GM21576 (cell line): ENCODE measurements at regions not wholly inside any gene's neighbourhood (a gene's known extent, or its start where the extent isn't known, plus 50 kb on each side); places are given as distances from the start of the nearest gene placed in this dataset.
"Not testable (repeated sequence)": the region's sequence is repeated elsewhere in the genome, so short reads cannot be mapped to it uniquely, and the experiment has no call there.

ENCODE experiments used
- ATAC-seq: cut with Tn5 transposase; IDR thresholded peaks from one replicate; pipeline ENCODE4 v1.9.1; 2021; ENCODE audit warnings: mild to moderate bottlenecking, moderate library complexity; ENCODE audit not compliant: unreplicated experiment

DNA sequence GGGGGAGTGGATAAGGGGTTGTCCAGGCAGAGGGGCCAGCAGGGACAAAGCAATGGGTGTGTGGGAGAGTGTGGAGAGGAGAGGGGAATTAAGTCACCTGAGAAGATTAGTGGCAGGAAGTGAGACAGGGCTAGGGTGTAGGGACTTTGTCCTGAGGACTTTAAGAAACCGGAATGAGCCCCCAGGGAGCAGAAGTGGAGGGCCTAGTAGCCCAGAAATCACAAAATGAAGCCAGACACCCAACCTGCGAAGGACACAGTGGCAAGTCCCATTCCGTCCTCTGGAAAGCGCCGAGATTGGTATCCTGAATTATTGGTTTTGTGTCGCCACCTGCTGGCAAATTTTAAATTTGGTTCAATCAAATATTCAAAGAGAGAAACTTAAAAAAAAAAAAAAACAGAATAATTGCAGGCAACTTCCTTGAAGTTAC, 78.0 kb upstream of the SLC25A36 start:
- no peak for ATAC-seq

DNA sequence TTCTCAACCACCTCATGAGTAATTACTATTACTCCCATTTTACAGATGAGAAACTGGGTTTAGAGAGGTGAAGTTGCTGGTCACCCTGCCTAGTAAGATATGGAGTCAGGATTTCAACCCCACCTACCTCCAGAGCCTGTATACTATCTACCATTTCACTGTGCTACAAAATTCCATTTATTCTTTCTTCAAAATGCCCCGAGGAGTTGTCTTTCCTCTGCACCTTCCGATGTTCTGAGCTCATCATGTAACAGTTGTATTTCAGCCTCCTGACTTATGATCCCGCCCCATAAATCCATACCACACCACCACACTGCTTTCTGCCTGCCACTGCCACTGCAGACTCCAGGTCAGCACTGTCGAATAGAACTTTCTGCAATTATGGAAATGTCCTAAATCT, 71.3 kb upstream of the SLC25A36 start:
- ATAC-seq = no peak

DNA sequence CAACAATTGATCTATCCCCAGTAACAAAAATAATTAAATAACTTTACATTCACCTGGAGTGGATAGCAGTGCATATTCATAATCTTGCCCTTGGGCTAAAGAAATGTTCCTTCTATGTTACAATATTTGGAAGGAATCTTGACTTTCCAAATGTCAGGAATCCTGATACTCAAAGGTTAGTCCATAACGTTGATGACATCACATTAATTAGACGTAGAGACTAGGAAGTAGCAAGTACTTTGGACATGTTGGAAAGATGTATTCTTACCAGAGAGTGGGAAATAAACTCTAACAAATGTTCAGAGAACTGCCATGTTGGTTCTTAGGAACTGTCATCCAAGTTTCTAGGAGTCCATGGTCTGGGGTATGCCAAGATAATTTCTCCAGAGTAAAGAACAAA, 70.6 kb upstream of the SLC25A36 start:
- no peak for ATAC-seq

DNA sequence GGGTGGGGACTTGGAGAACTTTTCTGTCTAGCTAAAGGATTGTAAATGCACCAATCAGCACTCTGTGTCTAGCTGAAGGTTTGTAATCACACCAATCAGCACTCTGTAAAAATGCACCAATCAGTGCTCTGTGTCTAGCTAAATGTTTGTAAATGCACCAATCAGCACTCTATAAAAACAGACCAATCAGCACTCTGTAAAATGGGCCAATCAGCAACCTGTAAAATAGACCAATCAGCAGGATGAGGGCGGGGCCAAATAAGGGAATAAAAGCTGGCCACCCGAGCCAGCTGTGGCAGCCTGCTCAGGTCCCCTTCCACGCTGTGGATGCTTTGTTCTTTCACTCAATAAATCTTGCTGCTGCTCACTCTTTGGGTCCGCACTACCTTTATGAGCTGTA, 69.5 kb upstream of the SLC25A36 start:
- not testable (repeated sequence) for ATAC-seq

DNA sequence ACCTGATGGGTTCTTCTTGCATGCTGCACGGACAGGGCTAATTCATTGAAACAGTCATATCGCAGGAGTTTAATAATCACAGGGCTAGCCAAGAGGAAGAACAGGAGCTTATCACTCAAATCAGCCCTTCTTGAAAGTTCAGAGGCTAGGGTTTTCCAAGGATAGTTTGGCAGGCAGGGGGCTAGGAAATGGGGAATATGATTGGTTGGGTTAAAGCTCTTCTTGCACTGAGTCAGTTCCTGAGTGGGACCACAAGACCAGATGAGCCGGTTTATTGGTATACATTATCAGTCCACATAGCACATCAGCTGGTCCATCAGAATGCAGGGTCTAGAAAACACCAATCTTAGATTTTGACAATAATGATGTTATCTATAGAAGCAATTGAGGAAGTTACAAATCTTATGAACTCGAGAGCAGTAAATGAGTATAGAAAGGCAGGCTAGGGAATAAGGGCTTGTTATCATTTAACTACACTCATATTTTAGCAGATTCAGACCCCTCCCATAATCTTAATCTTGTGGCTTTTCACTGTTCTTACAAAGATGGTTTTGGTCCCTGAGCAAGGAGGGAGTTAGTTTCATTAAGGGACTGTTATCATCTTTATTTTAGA, 58.1 kb upstream of the SLC25A36 start:
- ATAC-seq = no peak

DNA sequence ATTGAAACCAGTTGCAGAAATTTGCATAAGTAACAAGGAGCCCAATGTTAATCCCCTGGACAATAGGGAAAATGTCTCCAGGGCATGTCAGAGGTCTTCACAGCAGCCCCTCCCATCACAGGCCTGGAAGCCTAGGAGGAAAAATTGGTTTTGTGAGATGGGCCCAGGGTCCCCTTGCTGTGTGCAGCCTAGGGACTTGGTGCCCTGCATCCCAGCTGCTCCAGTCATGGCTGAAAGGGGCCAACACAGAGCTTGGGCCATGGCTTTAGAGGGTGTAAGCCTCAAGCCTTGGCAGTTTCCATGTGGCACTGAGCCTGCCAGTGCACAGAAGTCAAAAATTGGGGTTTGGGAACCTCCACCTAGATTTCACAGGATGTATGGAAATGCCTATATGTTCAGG, 55.9 kb upstream of the SLC25A36 start:
- ATAC-seq = not testable (repeated sequence)
